Uterus (tissue), 3 donors: ENCODE measurements at regions not wholly inside any gene's neighbourhood (a gene's known extent, or its start where the extent isn't known, plus 50 kb on each side); places are given as distances from the start of the nearest gene placed in this dataset.

Experiments
- DNase-seq, 2 donors: peaks; one replicate each; pipeline ENCODE4 v3.0.0-alpha.2; 2019 to 2020
- H3K27ac ChIP-seq, 2 donors: fragments of 200-600 bp; sonication (generic); 1 replicate in 1 of 2; 2 replicates in 1 of 2; pipeline ENCODE4 v1.5.1; 2016 to 2018
- H3K27me3 ChIP-seq, 2 donors: fragments of 200-600 bp; sonication (generic); one replicate each; pipeline ENCODE4 v1.5.1; 2018 to 2019; ENCODE audit warnings: control low read depth in 1 of 2
- H3K36me3 ChIP-seq, 2 donors: fragments of 200-600 bp; sonication (generic); one replicate each; pipeline ENCODE4 v1.5.1; 2019; ENCODE audit warnings: control low read depth in 1 of 2
- H3K4me1 ChIP-seq, 2 donors: fragments of 200-600 bp; sonication (generic); one replicate each; pipeline ENCODE4 v1.5.1; 2018 to 2019; ENCODE audit warnings: control low read depth in 1 of 2
- H3K4me3 ChIP-seq, 2 donors: fragments of 200-600 bp; sonication (generic); 1 replicate in 1 of 2; 2 replicates in 1 of 2; pipeline ENCODE4 v1.5.1; 2018 to 2019; ENCODE audit warnings: mild to moderate bottlenecking in 1 of 2
- H3K9me3 ChIP-seq, 2 donors: fragments of 200-600 bp; sonication (generic); one replicate each; pipeline ENCODE4 v1.5.1; 2019; ENCODE audit warnings: control low read depth in 1 of 2
- POLR2A ChIP-seq, 2 donors: fragments of 450-650 bp; IDR thresholded peaks; one replicate each; pipeline ENCODE4 v1.6.1; 2016; ENCODE audit warnings: antibody characterized with exemption in 2 of 2, mild to moderate bottlenecking in 1 of 2, moderate library complexity in 1 of 2
- intact Hi-C: fragments of 100-400 bp; cut with DNase I; formaldehyde crosslinking; loops from one replicate; pipeline ENCODE4 v1.15.1; 2023; ENCODE audit warnings: low total_unique reads
- TF ChIP-seq, protein P1 (sequence below), 4 experiments: fragments of 200-600 bp in 2 of 4; fragments of 450-650 bp in 2 of 4; sonication (generic) in 2 of 4; IDR thresholded peaks; one replicate each; pipeline ENCODE4 v1.5.1; 2016 to 2019; ENCODE audit warnings: antibody characterized with exemption in 4 of 4, mild to moderate bottlenecking in 2 of 4, moderate library complexity in 1 of 4
- donor health status: DM: yes; HTN: yes; CAD: no.

DNA sequence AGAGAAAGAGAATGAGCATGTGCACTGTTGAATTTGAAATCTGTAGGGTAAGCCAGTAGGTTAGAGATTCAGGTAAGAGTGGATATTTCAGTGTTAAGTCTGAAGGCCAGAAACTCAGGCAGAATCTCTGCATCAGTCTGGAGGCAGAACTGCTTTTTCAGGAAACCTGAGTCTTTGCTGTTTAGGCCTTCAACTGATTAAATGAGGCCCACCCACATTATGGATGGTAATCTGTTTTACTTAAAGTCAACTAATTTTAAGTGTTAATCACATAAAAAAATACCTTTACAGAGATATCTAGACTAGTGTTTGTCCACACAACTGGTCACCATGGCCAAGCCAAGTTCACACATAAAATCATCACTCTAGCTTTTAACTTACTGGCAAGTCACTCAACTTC lies 205.0 kb upstream of the DDHD1 start:
- TF ChIP-seq, protein P1, sequence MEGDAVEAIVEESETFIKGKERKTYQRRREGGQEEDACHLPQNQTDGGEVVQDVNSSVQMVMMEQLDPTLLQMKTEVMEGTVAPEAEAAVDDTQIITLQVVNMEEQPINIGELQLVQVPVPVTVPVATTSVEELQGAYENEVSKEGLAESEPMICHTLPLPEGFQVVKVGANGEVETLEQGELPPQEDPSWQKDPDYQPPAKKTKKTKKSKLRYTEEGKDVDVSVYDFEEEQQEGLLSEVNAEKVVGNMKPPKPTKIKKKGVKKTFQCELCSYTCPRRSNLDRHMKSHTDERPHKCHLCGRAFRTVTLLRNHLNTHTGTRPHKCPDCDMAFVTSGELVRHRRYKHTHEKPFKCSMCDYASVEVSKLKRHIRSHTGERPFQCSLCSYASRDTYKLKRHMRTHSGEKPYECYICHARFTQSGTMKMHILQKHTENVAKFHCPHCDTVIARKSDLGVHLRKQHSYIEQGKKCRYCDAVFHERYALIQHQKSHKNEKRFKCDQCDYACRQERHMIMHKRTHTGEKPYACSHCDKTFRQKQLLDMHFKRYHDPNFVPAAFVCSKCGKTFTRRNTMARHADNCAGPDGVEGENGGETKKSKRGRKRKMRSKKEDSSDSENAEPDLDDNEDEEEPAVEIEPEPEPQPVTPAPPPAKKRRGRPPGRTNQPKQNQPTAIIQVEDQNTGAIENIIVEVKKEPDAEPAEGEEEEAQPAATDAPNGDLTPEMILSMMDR (IDR thresholded peaks at IDR 0.05), result no peak
- no peak for TF ChIP-seq POLR2A (IDR thresholded peaks at IDR 0.05)
- no peaks in the 10 kb centered on the region for H3K9me3 ChIP-seq
- H3K4me3 ChIP-seq, result no peak overlapping the region
- no peak overlapping the region for H3K27ac ChIP-seq
- no peak for DNase-seq
- H3K36me3 ChIP-seq, result no peaks in the 10 kb centered on the region
- H3K4me1 ChIP-seq, result no peaks in the 10 kb centered on the region
- H3K27me3 ChIP-seq, result no peaks in the 10 kb centered on the region
- intact Hi-C loops, result no loop called here

DNA sequence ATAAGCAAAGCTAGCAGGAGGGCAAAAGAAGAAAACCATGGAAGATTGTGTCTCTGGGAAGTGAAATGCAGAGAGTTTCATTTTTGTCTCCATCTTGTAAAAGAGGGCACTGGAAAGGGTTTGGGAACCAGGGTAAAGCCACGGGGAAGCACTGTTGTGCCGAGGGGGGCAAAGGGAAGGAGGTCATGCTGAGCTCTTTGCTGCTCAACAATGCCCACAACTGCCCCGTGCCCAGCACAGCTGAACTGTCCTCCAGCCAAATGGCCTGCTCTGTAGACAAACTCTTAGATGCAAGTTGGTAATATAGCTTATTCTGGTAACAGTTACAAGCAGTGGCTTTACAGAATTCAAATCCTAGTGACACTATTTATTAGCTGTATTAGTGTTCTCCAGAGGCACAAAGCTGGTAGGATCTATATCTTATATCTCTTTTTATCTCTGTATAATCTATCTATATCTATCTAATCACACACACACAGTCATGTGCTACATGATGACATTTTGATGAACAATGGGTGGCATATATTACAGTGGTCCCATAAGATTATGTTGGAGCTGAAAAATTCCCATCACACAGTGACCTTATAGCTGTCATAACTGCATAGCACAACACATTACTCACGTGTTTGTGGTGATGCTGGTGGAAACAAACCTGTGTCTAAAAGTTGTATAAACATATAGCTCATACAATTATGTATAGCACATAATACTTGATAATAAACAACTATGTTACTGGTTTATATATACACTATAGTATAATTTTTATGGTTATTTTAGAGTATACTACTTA lies 203.4 kb upstream of the DDHD1 start:
- H3K4me1 ChIP-seq, result no peaks in the 10 kb centered on the region
- no peak for DNase-seq
- TF ChIP-seq, protein P1 (IDR thresholded peaks at IDR 0.05), result no peak
- TF ChIP-seq POLR2A (IDR thresholded peaks at IDR 0.05), result no peak
- H3K27ac ChIP-seq, result peak overlapping the region in 1 of 2 donors; percentile 68
- intact Hi-C loops, result no loop called here
- no peaks in the 10 kb centered on the region for H3K27me3 ChIP-seq
- no peak overlapping the region for H3K4me3 ChIP-seq
- H3K36me3 ChIP-seq, result no peaks in the 10 kb centered on the region
- H3K9me3 ChIP-seq, result no peaks in the 10 kb centered on the region

DNA sequence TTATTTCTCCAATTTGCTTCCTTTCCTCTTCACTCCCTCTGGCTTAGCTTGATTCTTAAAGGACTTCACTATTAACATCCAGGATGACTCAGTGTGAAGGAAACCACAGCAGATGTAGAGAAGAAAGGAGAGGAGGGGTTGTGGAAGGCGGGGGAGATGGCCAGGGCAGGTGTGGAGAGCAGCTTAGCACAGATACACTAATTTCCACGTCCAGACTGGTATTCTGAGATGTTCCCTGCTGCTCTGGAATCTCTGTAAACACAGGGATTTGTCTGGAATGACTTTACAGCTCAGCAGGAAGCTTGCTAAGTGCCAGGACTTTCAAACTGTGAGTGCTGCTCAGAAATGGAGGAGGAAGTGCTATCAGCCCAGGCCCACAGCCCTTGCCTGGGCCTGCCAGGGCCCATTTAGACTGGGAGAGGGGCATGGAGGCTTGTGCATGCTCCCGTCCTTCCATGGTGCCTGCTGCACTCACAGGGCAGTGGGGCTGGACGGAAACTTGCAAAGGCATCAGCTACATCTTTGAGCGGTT lies 202.5 kb upstream of the DDHD1 start:
- peak overlapping the region; percentile 58 to 68 for H3K27ac ChIP-seq
- intact Hi-C loops, result no loop called here
- H3K27me3 ChIP-seq, result no peaks in the 10 kb centered on the region
- H3K9me3 ChIP-seq, result no peaks in the 10 kb centered on the region
- no peaks in the 10 kb centered on the region for H3K4me1 ChIP-seq
- TF ChIP-seq, protein P1 (IDR thresholded peaks at IDR 0.05), result no peak
- no peak for TF ChIP-seq POLR2A (IDR thresholded peaks at IDR 0.05)
- H3K4me3 ChIP-seq, result no peak overlapping the region
- peak in 1 of 2 donors; percentile 18 for DNase-seq
- no peaks in the 10 kb centered on the region for H3K36me3 ChIP-seq

DNA sequence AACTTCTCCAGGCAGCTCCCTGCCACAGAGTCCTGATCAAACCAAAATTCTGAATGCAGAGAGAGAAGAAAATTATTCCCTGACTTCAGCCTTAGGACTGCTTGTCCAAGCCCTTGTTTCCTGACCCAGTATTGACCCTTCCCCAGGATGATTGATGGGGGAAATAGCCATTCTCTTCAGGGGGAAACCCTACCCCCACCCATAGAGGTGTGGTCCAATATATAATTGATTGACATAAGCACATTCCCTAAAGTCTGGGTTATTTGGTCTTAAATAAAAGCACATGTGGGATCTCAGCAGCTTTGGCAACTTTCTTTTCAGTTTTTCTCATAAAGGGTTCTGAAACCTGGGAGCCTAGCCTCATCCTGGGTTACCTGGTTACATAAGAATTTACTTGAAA lies 201.2 kb upstream of the DDHD1 start:
- TF ChIP-seq, protein P1 (IDR thresholded peaks at IDR 0.05), result no peak
- no peak for TF ChIP-seq POLR2A (IDR thresholded peaks at IDR 0.05)

DNA sequence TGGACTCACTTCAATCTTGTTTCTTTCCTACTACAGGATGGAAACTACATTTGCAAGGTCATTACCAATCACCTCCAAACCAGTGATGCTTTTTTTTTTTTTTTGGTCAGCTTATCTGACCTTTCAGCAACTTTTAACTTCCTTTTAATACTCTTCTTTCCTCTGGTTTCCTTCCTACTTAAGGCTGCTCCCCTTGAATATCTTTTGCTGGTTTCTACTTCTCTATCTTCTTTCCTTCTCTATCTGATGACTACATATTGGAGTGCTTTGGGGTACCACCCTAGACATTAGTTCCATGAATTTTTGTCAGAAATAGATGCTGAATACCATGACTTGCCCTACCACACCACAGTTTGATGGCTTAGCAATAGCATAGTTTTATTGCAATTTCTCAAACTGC lies 197.7 kb upstream of the DDHD1 start:
- Histone ChIP-seq H3K9me3 (no peaks in the 10 kb centered on the region), H3K27me3 (no peaks in the 10 kb centered on the region), H3K27ac (no peak overlapping the region), H3K36me3 (no peaks in the 10 kb centered on the region), H3K4me3 (no peak overlapping the region), H3K4me1 (no peaks in the 10 kb centered on the region)
- intact Hi-C loops, result no loop called here
- DNase-seq, result no peak
- TF ChIP-seq, protein P1 (IDR thresholded peaks at IDR 0.05), result no peak
- TF ChIP-seq POLR2A (IDR thresholded peaks at IDR 0.05), result no peak

More for the DNA sequence above, 201.2 kb upstream of the DDHD1 start:
- no peak for DNase-seq
- no peak overlapping the region for H3K4me3 ChIP-seq
- no peaks in the 10 kb centered on the region for H3K36me3 ChIP-seq
- no peaks in the 10 kb centered on the region for H3K9me3 ChIP-seq
- H3K4me1 ChIP-seq, result no peaks in the 10 kb centered on the region
- no peaks in the 10 kb centered on the region for H3K27me3 ChIP-seq
- intact Hi-C loops, result no loop called here
- no peak overlapping the region for H3K27ac ChIP-seq
